GM21529 (cell line): ENCODE measurements at regions not wholly inside any gene's neighbourhood (a gene's known extent, or its start where the extent isn't known, plus 50 kb on each side); places are given as distances from the start of the nearest gene placed in this dataset.

ENCODE experiments used
- ATAC-seq: cut with Tn5 transposase; IDR thresholded peaks from one replicate; pipeline ENCODE4 v1.9.1; 2021; ENCODE audit not compliant: unreplicated experiment

DNA sequence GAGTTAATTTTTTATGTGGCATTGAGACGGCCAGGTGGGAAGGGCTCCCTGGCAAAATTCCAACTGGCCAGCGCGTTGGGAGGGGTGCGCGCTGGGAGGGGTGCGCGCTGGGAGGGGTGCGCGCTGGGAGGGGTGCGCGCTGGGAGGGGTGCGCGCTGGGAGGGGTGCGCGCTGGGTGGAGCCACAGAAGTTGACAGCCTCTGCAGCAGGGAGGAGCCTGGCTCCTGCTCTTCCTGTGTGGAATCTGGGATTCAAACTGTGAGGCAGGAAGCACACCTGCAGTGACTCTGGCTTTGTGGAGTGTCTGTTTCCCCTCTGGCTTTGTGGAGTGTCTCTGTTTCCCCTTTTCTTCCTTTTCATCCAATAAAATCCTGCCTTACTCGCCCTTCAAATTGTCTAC is 147.9 kb upstream of the CBLN2 start:
- no peak for ATAC-seq

DNA sequence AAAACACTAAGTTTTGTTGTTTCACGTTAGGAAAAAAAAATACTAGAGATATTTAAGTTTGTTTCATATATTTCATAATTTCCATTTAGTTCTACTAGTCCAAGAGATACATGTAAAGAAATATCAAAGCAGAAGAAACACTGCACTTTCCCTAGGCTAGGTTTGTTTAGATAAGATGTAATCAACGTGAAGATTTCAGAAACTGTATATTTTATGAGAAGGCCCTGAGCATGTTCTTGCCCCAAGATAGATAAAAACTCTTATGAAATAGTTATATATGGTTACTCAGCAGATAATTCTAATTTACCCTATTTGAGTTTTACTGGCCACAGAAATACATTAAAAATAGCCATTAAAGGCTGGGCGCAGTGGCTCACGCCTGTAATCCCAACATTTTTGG is 143.6 kb upstream of the CBLN2 start:
- ATAC-seq, result no peak

DNA sequence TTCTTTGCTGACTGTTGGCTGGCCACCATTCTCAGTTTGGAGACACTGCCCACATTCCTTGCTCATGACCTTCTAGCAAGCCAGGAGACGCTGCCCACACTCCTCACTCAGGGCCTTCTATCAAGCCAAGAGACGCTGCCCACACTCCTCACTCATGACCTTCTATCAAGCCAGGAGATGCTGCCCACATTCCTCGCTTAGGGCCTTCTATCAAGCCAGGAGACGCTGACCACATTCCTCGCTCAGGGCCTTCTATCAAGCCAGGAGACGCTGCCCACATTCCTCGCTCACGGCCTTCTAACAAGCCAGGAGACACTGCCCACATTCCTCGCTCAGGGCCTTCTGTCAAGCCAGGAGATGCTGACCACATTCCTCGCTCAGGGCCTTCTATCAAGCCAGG is 131.3 kb upstream of the CBLN2 start:
- ATAC-seq, result no peak

DNA sequence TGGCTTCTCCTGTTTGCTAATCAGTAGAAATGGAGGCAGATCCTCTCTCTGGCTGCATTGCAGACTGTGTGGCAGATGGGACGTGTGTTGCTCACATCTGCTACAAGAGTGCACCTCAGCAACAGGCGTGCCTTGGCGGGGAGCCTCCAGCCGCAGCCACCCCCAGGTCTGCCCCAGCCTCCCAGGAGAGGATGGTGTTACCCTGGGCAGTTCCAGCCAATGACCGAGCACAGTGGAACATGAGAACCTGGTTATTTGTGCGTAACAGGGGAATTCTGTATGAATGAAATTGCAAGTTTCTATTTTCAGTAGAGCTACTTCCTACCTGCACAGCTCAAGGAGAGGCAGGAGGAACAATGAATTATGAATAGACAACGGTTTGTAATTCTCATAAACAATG is 130.6 kb upstream of the CBLN2 start:
- peak; percentile 93 for ATAC-seq

DNA sequence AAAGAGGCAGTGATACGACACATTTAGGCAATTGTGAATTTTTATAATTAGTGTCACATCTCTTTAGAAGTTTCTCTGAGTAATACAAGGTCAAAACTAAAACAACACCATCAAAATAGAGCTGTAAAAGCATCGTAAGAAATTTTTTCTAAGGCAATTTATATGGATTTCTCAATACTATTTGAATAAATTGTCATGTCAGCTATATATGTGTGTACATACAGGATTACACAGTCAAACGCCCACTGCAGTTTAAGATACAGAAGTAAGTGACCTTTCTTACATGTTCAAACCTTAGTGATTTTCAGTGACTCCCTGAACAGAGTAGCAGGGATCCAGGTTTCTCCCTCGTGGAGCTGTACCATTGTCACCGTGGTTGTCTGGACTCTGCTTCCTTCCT is 129.1 kb upstream of the CBLN2 start:
- ATAC-seq, result no peak

DNA sequence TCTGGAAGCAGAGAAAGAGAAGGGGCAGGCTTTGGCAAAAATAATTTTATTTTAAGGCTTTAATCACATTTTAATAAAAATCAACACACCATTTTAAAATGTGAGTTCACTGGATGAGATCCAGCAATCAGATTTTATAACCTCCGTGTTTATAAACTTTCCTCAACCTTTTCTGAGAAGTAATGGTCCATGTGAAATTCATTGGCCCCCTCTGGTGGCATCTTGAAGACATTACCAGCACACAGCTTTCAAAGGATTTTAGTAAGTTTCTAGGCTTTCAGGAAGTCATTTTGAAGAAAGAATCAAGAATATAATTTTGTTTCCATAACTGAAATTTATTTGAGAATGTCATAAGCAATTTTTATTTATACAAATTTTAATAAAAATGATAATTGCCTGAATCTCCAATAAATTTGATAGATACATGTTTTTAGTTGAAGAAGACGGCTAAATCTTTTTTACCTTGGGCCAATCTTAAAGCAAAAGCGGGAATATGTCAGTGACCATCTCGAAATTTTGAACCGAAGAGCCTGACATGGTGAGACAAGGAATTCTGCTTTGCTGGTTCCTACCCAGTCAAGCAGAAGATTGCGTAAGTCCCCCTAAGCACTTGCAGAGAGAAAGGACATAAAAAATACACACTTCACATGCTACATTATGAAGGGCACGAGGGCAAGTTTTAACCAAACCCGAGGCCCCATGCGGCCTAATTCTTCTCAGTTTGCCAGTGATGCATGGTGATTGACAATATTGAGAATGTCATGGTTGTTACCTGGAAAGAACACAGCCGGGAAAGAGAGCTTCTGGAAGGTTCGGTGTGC is 128.4 kb upstream of the CBLN2 start:
- peak; percentile 42 for ATAC-seq

DNA sequence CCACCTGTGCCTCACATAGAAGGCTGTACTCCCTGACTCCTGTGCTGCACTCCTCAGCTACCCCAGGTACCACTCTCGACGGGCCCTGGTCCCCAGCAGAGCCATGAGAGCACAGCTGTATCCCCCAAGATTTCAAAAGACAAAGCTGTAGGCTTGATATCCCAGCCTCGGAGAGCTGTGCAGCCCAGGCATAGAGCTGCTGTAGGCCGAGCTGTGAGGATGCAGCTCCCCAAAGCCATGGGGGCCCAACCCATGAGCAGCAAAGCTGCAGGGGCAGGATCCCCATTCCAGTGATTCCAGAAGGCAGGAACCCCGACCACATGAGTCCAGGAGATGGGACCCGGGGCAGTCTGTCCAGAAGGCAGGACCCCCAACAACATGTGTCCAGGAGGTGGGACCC is 123.8 kb upstream of the CBLN2 start:
- ATAC-seq, result no peak

DNA sequence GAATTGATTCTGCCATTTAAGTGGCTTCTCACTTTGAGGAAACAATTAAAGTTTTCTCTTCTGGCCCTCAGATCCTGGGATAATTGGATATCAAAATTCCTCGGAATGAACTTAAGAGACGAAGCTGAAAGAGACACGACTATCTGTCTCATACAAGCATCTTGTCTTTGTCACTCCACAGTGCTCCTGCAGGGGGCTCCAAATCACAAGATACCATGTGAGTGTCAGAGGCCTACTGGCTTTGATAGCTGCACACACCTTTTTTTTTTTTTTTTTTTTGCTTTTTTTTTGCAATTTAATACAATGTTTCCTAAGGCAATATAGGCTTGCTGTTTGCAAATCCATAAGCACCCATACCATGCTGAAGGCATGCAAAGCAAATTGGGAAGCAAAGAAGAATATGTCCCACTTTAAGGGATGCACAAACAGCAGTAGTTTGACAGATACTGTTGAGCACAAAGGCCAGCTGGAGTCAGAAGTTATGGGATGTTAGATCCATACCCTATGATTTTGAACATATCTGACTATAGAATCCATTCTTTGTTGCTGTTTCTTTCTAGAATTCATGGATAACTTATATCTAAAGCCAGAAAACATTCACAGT is 109.0 kb upstream of the CBLN2 start:
- peak; percentile 97 for ATAC-seq

DNA sequence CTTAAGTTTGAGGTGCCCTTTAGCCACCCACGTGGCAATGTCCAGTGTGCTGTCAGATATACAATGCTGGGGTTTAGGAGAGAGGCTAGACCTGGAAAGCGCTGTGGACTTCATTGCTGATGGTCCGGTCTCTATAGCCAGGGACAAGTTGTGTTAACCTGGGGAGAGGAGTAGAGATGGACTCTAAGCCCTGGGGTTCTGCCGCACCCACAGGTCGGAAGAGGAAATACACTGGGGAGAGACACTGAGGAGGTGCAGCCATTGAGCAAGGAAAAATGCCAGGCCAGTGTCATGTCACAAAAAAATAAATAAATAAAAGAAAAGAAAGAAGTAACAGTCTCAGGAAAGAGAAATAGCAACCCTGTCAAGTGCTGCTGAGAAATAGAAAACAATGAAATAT is 106.9 kb upstream of the CBLN2 start:
- ATAC-seq, result no peak

DNA sequence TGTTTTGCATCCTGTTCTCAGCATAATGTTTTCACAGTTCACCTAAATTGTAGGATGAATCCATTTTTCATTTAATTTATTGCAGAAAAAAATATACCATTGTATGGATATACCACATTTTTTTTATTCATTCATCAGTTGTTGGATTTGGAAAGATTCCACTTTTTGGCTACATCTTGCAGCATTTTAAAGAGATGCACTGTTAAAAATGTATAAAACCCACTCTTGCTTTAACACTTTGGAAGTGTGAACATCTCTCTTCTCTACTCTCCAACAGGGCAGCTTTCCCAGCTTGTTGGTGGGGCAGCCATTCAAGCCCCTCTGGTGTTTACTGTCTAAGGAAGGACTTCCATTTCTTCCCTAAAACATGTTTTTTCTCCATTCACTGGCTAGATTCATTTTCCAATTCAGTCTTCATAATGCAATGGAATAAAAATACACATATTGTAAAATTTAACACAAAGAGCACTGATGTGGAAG is 104.4 kb upstream of the CBLN2 start:
- ATAC-seq, result no peak

DNA sequence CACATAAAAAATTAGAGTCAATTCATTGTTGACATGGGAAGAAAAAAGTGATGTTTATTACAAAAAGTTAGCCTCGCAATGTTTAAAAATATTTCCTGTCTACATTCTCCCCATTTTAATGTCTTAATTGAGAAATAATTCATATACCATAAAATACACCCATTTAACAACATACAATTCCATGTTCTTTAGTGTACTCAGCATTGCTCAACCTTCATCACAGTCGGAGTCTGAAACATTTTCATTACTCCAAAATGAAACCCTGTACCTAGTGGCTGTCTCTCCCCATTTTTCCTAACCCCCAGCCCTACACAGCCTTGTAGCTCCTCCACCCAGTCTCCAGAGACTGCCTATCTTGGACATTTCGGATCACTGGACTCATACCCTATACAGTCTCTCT is 103.9 kb upstream of the CBLN2 start:
- no peak for ATAC-seq

DNA sequence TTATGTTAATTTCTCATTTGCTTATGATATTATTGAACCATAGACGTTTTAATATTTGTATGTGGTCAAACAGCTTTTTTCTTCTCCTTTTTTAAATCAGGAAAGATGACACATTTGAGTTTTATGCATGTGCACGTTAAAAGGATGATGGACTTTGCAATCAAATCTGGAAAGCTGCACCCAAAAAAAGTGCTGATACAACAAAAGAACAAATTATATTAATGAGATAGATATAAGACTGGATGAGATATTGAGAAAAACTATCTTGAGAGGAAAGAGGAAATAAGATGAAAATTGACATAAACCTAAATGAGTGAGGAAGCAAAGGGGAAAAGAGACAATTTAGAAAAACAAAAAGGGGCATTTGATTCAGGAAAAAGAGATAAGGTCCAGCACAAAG is 96.4 kb upstream of the CBLN2 start:
- no peak for ATAC-seq

DNA sequence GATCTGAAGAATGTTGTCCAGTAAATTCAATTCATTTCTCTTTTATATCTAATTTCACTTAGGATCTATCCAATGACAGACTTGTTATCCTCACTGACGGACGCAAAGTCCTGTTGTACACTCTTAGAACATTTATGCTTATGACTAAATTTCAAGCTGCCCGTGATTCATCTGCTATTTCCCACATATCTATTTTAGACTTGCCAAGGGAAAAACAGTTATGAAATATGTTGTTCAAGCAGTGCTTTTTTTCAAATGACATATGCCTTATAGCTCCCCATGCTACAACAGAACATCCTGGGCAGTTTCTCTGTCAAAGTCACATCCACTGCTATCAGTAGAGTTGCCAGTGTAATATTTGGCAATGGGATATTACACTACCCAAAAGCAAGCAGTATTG is 94.2 kb upstream of the CBLN2 start:
- no peak for ATAC-seq

DNA sequence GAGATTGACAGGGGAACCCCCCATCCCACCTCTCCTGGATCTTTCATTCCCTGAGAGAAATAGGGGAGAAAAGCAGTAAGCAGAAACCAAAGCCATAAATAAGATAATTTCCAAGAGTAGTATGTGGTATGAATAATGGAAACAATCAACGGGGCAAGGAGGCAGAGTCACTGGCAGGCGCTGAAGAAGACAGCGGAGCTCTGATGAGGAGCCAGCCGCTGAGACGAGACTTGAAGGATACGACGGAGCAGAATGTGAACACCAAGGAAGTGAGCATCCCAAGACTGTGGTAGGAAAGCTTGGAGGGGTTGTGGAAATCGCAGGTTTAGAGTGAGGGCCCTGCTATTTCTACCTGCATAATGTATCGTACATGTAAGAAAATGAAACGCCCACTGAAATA is 93.6 kb upstream of the CBLN2 start:
- ATAC-seq, result no peak

DNA sequence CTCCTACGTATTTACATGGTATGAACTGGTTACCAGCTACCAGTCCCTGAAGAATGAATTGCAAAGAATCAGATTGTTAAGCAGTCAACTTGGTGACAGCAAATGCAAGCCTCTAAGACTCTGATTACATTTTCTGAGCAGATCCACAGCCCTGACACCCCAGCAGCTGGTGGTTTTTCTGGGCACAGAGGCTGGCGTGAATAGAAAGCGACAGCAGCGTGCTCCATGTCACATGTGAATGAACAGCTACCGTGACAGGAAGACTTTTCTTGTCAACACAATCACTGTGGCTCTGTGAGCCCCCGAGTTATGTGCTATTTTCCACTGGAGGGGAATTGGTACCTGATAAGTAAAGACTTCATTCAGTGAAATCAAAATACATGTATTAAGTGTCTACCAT is 93.2 kb upstream of the CBLN2 start:
- ATAC-seq, result no peak

DNA sequence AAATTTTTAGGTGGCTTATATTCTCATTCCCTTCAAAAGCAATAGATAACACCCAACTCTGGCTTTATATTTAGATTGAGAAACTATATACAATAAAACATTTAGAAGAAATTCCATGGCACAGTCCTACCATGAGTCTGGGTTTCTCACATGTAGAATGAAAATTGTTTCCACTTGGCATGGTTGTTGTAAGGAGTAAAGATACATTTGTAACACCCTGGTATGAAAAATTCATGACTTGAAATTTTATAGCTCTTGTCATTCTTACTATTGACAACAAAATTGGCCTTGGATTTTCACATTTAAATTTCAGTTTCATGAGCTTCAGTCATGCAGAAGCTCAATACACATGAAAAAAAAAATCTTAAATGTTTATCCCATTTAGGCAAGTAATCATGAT is 92.5 kb upstream of the CBLN2 start:
- no peak for ATAC-seq

DNA sequence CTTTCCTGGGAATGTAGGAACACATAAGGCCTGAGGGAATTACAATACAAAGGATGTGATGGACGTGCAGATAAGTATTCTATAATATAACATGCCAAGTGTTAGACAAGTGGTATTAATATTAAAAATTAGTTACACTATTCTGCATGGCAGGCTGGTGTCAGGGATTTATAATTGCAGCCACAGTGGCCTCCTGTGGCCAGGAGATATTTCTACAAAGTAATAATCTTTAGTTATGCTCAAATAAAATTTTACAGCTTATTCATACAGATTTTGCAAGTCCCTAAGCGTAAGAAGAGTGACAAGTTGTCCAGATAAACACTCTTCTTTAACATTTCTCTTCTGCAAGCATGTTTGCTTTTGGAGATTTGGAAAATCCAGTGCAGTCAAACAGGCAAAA is 90.4 kb upstream of the CBLN2 start:
- ATAC-seq, result no peak

DNA sequence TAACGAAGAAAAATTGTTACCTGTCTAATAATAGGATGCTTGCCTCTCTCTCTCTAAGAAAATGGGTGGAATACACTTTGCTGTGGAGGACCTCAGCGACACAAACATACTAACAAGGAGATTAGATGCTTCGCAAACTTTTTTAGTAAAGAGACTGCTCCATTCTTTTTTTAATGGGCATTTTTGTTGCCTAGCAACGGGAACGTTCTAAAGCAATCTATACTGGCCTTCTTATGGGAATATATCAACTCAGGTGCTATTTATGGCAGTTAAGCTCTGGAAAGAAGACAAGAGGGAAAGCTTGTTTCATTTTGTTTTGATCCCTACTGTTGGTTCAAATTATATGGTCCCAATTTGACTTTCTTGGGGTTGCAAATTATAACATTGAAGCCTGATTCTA is 86.8 kb upstream of the CBLN2 start:
- ATAC-seq, result no peak

DNA sequence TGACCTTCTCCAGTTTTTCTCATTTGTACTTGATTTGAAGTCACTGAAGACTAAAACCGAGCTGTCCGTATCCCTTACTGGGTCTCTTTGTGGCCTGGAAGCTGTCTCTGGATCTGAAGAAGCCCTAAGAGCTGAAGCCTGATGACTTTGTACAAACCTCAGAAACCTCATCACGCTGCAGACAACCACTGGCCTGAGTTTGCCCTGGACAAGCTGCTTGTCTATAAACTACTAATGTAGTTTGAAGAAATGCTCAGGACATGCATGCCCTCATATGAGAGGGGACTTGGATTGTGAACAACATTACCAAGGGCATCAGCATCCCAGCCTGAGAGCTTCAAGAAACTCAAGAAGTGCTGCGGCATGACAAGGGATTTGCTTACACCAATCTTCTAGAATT is 79.3 kb upstream of the CBLN2 start:
- no peak for ATAC-seq

DNA sequence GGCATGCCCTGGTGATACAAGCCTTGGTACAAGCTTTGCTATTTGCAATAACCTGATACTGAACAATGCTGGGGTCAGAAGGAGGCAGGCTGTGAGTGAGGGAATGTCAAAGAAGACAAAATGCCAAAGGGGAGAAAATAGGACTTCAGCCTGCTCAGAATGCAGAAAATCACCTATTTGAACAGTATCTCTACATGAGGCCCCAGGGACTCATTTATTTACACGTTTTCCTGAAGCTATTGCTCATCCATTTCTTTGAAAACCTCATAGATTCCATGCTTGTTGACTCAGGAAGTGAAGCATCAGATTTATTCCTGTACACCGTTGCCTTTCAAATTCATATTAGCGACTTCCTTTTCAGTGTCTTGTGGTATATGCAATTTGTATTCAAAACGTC is 69.4 kb upstream of the CBLN2 start:
- ATAC-seq, result no peak

DNA sequence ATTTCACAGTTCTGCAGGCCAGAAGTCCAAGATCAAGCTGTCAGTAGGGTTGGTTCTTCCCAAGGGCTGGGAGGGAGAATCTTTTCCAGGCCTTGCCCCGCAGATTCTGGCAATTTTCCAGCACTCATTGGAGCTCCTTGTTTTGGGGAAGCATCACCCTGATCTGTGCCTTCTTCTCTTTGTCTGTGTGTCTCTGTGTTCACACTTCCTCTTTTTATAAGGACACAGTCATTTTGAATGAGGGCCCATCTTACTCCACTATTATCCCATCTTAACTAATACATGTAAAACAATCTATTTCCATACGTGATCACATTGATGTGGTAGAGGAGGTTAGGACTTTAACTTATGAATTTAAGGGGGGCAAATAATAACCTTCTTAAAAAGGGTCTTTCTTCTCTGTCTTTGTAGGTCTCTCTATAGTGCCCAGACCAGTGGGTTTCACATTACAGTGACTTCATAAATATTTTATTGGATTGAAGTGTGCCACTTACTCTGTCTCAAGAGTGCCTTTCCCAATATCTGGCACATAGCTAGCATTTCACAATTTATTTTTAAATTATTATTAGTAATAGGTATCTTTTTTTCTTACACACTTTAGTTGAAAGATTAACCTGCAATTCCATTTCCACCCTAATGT is 68.9 kb upstream of the CBLN2 start:
- ATAC-seq, result no peak

DNA sequence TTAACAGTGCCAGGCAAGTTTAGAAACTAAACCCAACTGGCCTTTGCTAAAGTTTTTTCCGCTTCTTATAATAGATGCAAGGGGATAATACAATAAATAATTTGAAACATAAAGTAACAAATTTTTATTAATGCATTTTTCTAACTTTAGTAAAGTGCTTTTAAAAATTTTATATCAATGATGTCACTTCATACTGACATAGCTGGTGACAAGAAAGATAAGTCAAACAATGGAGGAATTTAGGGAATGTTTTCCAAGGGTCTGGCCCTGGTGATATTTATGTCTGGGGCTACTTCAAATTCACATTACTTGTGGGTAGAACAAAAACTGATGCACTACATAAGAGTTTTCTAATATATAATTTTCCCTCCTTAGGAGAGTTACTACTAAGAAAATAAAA is 61.2 kb upstream of the CBLN2 start:
- ATAC-seq, result no peak
